Peyer's patch (tissue), 4 donors: ENCODE measurements at regions not wholly inside any gene's neighbourhood (a gene's known extent, or its start where the extent isn't known, plus 50 kb on each side); places are given as distances from the start of the nearest gene placed in this dataset.

Source experiments
- DNase-seq, 3 donors: peaks; one replicate each; pipeline ENCODE4 v3.0.0-alpha.2; 2017 to 2019
- H3K27ac ChIP-seq, 4 donors: fragments of 200-600 bp; sonication (generic); one replicate each; pipeline ENCODE4 v1.5.1; 2016 to 2019
- H3K27me3 ChIP-seq, 2 donors: fragments of 200-600 bp; sonication (generic); one replicate each; pipeline ENCODE4 v1.5.1; 2019
- H3K36me3 ChIP-seq, 3 donors: fragments of 200-600 bp; sonication (generic); one replicate each; pipeline ENCODE4 v1.5.1; 2016 to 2019
- H3K4me1 ChIP-seq, 4 donors: fragments of 200-600 bp; sonication (generic); one replicate each; pipeline ENCODE4 v1.5.1; 2016 to 2019
- H3K4me3 ChIP-seq, 4 donors: fragments of 200-600 bp; sonication (generic); 1 replicate in 3 of 4; 2 replicates in 1 of 4; pipeline ENCODE4 v1.5.1; 2016 to 2019; ENCODE audit warnings: mild to moderate bottlenecking in 1 of 4
- H3K9me3 ChIP-seq, 4 donors: fragments of 200-600 bp; sonication (generic); one replicate each; pipeline ENCODE4 v1.5.1; 2016 to 2019; ENCODE audit warnings: mild to moderate bottlenecking in 1 of 4
- POLR2A ChIP-seq, 2 donors: fragments of 450-650 bp; IDR thresholded peaks; one replicate each; pipeline ENCODE4 v1.5.1; 2017; ENCODE audit warnings: antibody characterized with exemption in 2 of 2, mild to moderate bottlenecking in 2 of 2, moderate library complexity in 2 of 2
- small RNA-seq, 2 donors: library from RNA; depleted of rRNA; stranded (forward); fragments of <200 nt; gene quantifications; one replicate each; pipeline ENCODE3, GENCODE V24; 2016
- TF ChIP-seq, protein P1 (sequence below), 6 experiments: fragments of 450-650 bp in 4 of 6; fragments of 200-600 bp in 2 of 6; sonication (generic) in 1 of 6; IDR thresholded peaks; one replicate each; pipeline ENCODE4 v1.5.1; 2017 to 2019; ENCODE audit warnings: antibody characterized with exemption in 6 of 6, mild to moderate bottlenecking in 3 of 6, moderate library complexity in 1 of 6

DNA sequence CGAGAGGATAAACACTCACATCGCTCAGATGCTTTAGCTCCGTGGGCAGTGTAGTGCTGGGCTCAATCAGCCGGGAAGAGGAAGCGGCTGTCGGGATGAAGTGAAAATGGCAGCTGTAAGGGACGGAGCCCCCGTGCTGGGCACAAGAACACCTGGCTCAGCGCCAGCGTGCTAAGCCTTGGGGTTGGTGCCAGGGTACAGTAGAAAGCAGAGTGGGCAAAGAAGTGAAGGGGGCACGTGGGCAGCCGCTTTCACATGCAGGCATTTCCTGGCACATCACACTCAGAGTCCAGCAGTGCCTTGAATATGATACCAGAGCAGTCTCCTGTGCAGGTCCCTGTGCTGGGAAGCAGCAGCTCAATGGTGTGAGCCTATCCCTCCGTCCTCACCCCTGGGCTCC is 51.1 kb upstream of the FOXF1 start:
- no peak for TF ChIP-seq POLR2A (IDR thresholded peaks at IDR 0.05)
- TF ChIP-seq, protein P1, sequence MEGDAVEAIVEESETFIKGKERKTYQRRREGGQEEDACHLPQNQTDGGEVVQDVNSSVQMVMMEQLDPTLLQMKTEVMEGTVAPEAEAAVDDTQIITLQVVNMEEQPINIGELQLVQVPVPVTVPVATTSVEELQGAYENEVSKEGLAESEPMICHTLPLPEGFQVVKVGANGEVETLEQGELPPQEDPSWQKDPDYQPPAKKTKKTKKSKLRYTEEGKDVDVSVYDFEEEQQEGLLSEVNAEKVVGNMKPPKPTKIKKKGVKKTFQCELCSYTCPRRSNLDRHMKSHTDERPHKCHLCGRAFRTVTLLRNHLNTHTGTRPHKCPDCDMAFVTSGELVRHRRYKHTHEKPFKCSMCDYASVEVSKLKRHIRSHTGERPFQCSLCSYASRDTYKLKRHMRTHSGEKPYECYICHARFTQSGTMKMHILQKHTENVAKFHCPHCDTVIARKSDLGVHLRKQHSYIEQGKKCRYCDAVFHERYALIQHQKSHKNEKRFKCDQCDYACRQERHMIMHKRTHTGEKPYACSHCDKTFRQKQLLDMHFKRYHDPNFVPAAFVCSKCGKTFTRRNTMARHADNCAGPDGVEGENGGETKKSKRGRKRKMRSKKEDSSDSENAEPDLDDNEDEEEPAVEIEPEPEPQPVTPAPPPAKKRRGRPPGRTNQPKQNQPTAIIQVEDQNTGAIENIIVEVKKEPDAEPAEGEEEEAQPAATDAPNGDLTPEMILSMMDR (IDR thresholded peaks at IDR 0.05): no peak
- no peaks in the 10 kb centered on the region for H3K4me1 ChIP-seq
- no peak overlapping the region for H3K4me3 ChIP-seq
- no peaks in the 10 kb centered on the region for H3K36me3 ChIP-seq
- DNase-seq: no peak
- H3K27me3 ChIP-seq: no peaks in the 10 kb centered on the region
- H3K9me3 ChIP-seq: peaks cover 0 to 6% (median 0%) of the 10 kb centered on the region in 4 donors
- peak overlapping the region in 2 of 4 donors; percentile 73 to 78 for H3K27ac ChIP-seq

Small RNAs in the stretch of these regions (small RNA-seq; reads per million reads assigned to genes)
- gene RF00019: 0 reads per million in 2 donors
